Esophagus squamous epithelium (tissue), 5 donors: ENCODE measurements at regions not wholly inside any gene's neighbourhood (a gene's known extent, or its start where the extent isn't known, plus 50 kb on each side); places are given as distances from the start of the nearest gene placed in this dataset.

Experiments
- DNase-seq: peaks from one replicate; lab custom pipeline; 2025; lab: John Stamatoyannopoulos, UW
- H3K27ac ChIP-seq, 4 donors: fragments of 200-600 bp; sonication (generic); one replicate each; pipeline ENCODE4 v1.5.1; 2016 to 2019; ENCODE audit warnings: mild to moderate bottlenecking in 1 of 4
- H3K27me3 ChIP-seq, 4 donors: fragments of 200-600 bp; sonication (generic); 1 replicate in 3 of 4; 2 replicates in 1 of 4; pipeline versions ENCODE4 v1.5.1 to v1.6.0; 2017 to 2021; ENCODE audit warnings: antibody characterized with exemption in 1 of 4
- H3K36me3 ChIP-seq, 3 donors: fragments of 200-600 bp; sonication (generic); one replicate each; pipeline ENCODE4 v1.5.1; 2016 to 2019
- H3K4me1 ChIP-seq, 3 donors: fragments of 200-600 bp; sonication (generic); one replicate each; pipeline ENCODE4 v1.5.1; 2017 to 2019
- H3K4me3 ChIP-seq, 4 donors: fragments of 200-600 bp; sonication (generic); 1 replicate in 3 of 4; 2 replicates in 1 of 4; pipeline ENCODE4 v1.5.1; 2016 to 2019; ENCODE audit warnings: mild to moderate bottlenecking in 2 of 4, moderate library complexity in 1 of 4
- H3K9me3 ChIP-seq, 3 donors: fragments of 200-600 bp; sonication (generic); one replicate each; pipeline ENCODE4 v1.5.1; 2016 to 2019
- CTCF ChIP-seq, 6 experiments: fragments of 450-650 bp in 4 of 6; fragments of 200-600 bp in 2 of 6; sonication (generic) in 2 of 6; IDR thresholded peaks; one replicate each; pipeline ENCODE4 v1.5.1; 2016 to 2019; ENCODE audit warnings: antibody characterized with exemption in 6 of 6, mild to moderate bottlenecking in 4 of 6, moderate library complexity in 4 of 6
- POLR2A ChIP-seq, 4 donors: fragments of 450-650 bp; IDR thresholded peaks; one replicate each; pipeline ENCODE4 v1.6.1; 2017; ENCODE audit warnings: antibody characterized with exemption in 4 of 4, mild to moderate bottlenecking in 4 of 4, moderate library complexity in 3 of 4
- whole genome bisulfite sequencing, 2 donors: methylation state at CpG; one replicate each; pipeline ENCODE4 v1.1.5; 2018; 5-methylcytosine and 5-hydroxymethylcytosine counted together
- intact Hi-C: fragments of 100-400 bp; cut with DNase I; formaldehyde crosslinking; loops from one replicate; pipeline ENCODE4 v1.15.0; 2022
- donor health status: DM: yes; HTN: yes; CAD: no.

- WGBS, 2 donors = 55 to 78% methylated on average over 3 of the region's 3 CpGs
- Histone ChIP-seq H3K4me3 (no peak overlapping the region), H3K27ac (no peak overlapping the region), H3K36me3 (no peaks in the 10 kb centered on the region), H3K4me1 (no peaks in the 10 kb centered on the region), H3K9me3 (no peaks in the 10 kb centered on the region), H3K27me3 (peaks cover 0 to 14% (median 0%) of the 10 kb centered on the region in 4 donors)
- no peak for DNase-seq
- intact Hi-C loops = no loop called here
- TF ChIP-seq CTCF (IDR thresholded peaks at IDR 0.05) = no peak
- TF ChIP-seq POLR2A (IDR thresholded peaks at IDR 0.05) = no peak
Observed at GRCh38 chr11:45473341-45473895, 187.3 kb upstream of the SYT13 start.

GRCh38 chr11:45472716-45473317 is 186.7 kb upstream of the SYT13 start:
- no peak overlapping the region for H3K4me3 ChIP-seq
- peaks cover 0 to 10% (median 0%) of the 10 kb centered on the region in 4 donors for H3K27me3 ChIP-seq
- H3K9me3 ChIP-seq = no peaks in the 10 kb centered on the region
- H3K36me3 ChIP-seq = no peaks in the 10 kb centered on the region
- no peak overlapping the region for H3K27ac ChIP-seq
- DNase-seq = no peak
- 75 to 76% methylated on average over 12 to 14 of the region's 14 CpGs for WGBS, 2 donors
- TF ChIP-seq CTCF (IDR thresholded peaks at IDR 0.05) = no peak
- TF ChIP-seq POLR2A (IDR thresholded peaks at IDR 0.05) = no peak
- no peaks in the 10 kb centered on the region for H3K4me1 ChIP-seq
- intact Hi-C loops = no loop called here

GRCh38 chr11:45471266-45471665 is 185.1 kb upstream of the SYT13 start:
- intact Hi-C loops = no loop called here
- no peak for DNase-seq
- Histone ChIP-seq H3K27me3 (no peaks in the 10 kb centered on the region), H3K4me3 (no peak overlapping the region), H3K27ac (no peak overlapping the region), H3K36me3 (no peaks in the 10 kb centered on the region), H3K9me3 (no peaks in the 10 kb centered on the region), H3K4me1 (no peaks in the 10 kb centered on the region)
- WGBS, 2 donors = 60 to 100% methylated on average over 1 to 2 of the region's 4 CpGs
- TF ChIP-seq CTCF (IDR thresholded peaks at IDR 0.05) = no peak
- TF ChIP-seq POLR2A (IDR thresholded peaks at IDR 0.05) = no peak

- TF ChIP-seq CTCF (IDR thresholded peaks at IDR 0.05) = no peak
- no peak for TF ChIP-seq POLR2A (IDR thresholded peaks at IDR 0.05)
Observed at GRCh38 chr11:45470794-45471167, 184.6 kb upstream of the SYT13 start.

GRCh38 chr11:45470151-45470793 is 184.1 kb upstream of the SYT13 start:
- no peak overlapping the region for H3K27ac ChIP-seq
- no peaks in the 10 kb centered on the region for H3K36me3 ChIP-seq
- intact Hi-C loops = no loop called here
- no peaks in the 10 kb centered on the region for H3K4me1 ChIP-seq
- no peaks in the 10 kb centered on the region for H3K27me3 ChIP-seq
- no peaks in the 10 kb centered on the region for H3K9me3 ChIP-seq
- DNase-seq = no peak
- TF ChIP-seq POLR2A (IDR thresholded peaks at IDR 0.05) (no peak), CTCF (IDR thresholded peaks at IDR 0.05) (no peak)
- H3K4me3 ChIP-seq = no peak overlapping the region
- 62 to 67% methylated on average over 5 to 8 of the region's 8 CpGs for WGBS, 2 donors

More at GRCh38 chr11:45470794-45471167, 184.6 kb upstream of the SYT13 start:
- intact Hi-C loops = no loop called here
- WGBS, 2 donors = 82 to 85% methylated on average over 3 of the region's 3 CpGs
- Histone ChIP-seq H3K27me3 (no peaks in the 10 kb centered on the region), H3K4me3 (no peak overlapping the region), H3K4me1 (no peaks in the 10 kb centered on the region), H3K36me3 (no peaks in the 10 kb centered on the region), H3K27ac (no peak overlapping the region), H3K9me3 (no peaks in the 10 kb centered on the region)
- no peak for DNase-seq
